OCI-LY3 (cell line): ENCODE measurements at regions not wholly inside any gene's neighbourhood (a gene's known extent, or its start where the extent isn't known, plus 50 kb on each side); places are given as distances from the start of the nearest gene placed in this dataset.

Experiments
- CTCF ChIP-seq: fragments of 200-600, 300-600 bp; sonication (generic); IDR thresholded peaks from 2 replicates; pipeline ENCODE4 v1.5.1; 2014; ENCODE audit warnings: antibody characterized with exemption, low read length, low read depth
- EZH2phosphoT487 ChIP-seq: fragments of 200-600 bp; shearing (Covaris generic); IDR thresholded peaks from 2 replicates; pipeline ENCODE4 v1.6.1; 2018; ENCODE audit warnings: antibody characterized with exemption, mixed run types, low read depth

- TF ChIP-seq CTCF, result no peak
- TF ChIP-seq EZH2phosphoT487, result no peak
These were observed 112.9 kb upstream of the MLIP start for GRCh38 chr6:53998303-53998702.
